ENCODE measurements at regions not wholly inside any gene's neighbourhood (a gene's known extent, or its start where the extent isn't known, plus 50 kb on each side); places are given as distances from the start of the nearest gene placed in this dataset.
"Not testable (repeated sequence)": the region's sequence is repeated elsewhere in the genome, so short reads cannot be mapped to it uniquely, and the experiment has no call there.

- Mint-ChIP-seq H3K27me3 (ENCODE audit: unreplicated experiment) (peaks cover 18% of the 10 kb centered on the region), H3K9me3 (ENCODE audit: unreplicated experiment) (no peaks in the 10 kb centered on the region), H3K4me3 (ENCODE audit: unreplicated experiment) (no peak overlapping the region), H3K4me1 (ENCODE audit: unreplicated experiment) (no peaks in the 10 kb centered on the region), H3K36me3 (ENCODE audit: unreplicated experiment) (no peaks in the 10 kb centered on the region), H3K27ac (ENCODE audit: unreplicated experiment) (no peak overlapping the region)
- DNase-seq (ENCODE audit: extremely low spot score, unreplicated experiment), result no peak
- peak; percentile 33 for TF ChIP-seq CTCF (IDR thresholded peaks at IDR 0.05)
These were observed 409.3 kb downstream of the AGTPBP1 start for GRCh38 chr9:85332487-85332886.

GRCh38 chr9:85331626-85332025 lies 410.1 kb downstream of the AGTPBP1 start:
- Mint-ChIP-seq H3K4me1 (ENCODE audit: unreplicated experiment) (no peaks in the 10 kb centered on the region), H3K27me3 (ENCODE audit: unreplicated experiment) (peaks cover 23% of the 10 kb centered on the region), H3K36me3 (ENCODE audit: unreplicated experiment) (no peaks in the 10 kb centered on the region), H3K27ac (ENCODE audit: unreplicated experiment) (no peak overlapping the region), H3K9me3 (ENCODE audit: unreplicated experiment) (no peaks in the 10 kb centered on the region), H3K4me3 (ENCODE audit: unreplicated experiment) (no peak overlapping the region)
- no peak for TF ChIP-seq CTCF (IDR thresholded peaks at IDR 0.05)
- no peak for DNase-seq (ENCODE audit: extremely low spot score, unreplicated experiment)

- Mint-ChIP-seq H3K36me3 (ENCODE audit: unreplicated experiment) (no peaks in the 10 kb centered on the region), H3K4me1 (ENCODE audit: unreplicated experiment) (no peaks in the 10 kb centered on the region), H3K9me3 (ENCODE audit: unreplicated experiment) (peaks cover 6% of the 10 kb centered on the region), H3K27me3 (ENCODE audit: unreplicated experiment) (peaks cover 29% of the 10 kb centered on the region), H3K27ac (ENCODE audit: unreplicated experiment) (no peak overlapping the region), H3K4me3 (ENCODE audit: unreplicated experiment) (no peak overlapping the region)
- DNase-seq (ENCODE audit: extremely low spot score, unreplicated experiment), result no peak
- TF ChIP-seq CTCF (IDR thresholded peaks at IDR 0.05), result no peak
These were observed 419.2 kb downstream of the AGTPBP1 start for GRCh38 chr9:85322592-85322991.

- Mint-ChIP-seq H3K27ac (ENCODE audit: unreplicated experiment) (no peak overlapping the region), H3K27me3 (ENCODE audit: unreplicated experiment) (peaks cover 30% of the 10 kb centered on the region), H3K4me1 (ENCODE audit: unreplicated experiment) (no peaks in the 10 kb centered on the region), H3K4me3 (ENCODE audit: unreplicated experiment) (no peak overlapping the region), H3K36me3 (ENCODE audit: unreplicated experiment) (no peaks in the 10 kb centered on the region), H3K9me3 (ENCODE audit: unreplicated experiment) (peaks cover 6% of the 10 kb centered on the region)
- TF ChIP-seq CTCF (IDR thresholded peaks at IDR 0.05), result no peak
- DNase-seq (ENCODE audit: extremely low spot score, unreplicated experiment), result no peak
These were observed 420.2 kb downstream of the AGTPBP1 start for GRCh38 chr9:85321561-85321960.

- Mint-ChIP-seq H3K27me3 (ENCODE audit: unreplicated experiment) (peaks cover 19% of the 10 kb centered on the region), H3K4me1 (ENCODE audit: unreplicated experiment) (no peaks in the 10 kb centered on the region), H3K27ac (ENCODE audit: unreplicated experiment) (no peak overlapping the region), H3K4me3 (ENCODE audit: unreplicated experiment) (no peak overlapping the region), H3K9me3 (ENCODE audit: unreplicated experiment) (no peaks in the 10 kb centered on the region), H3K36me3 (ENCODE audit: unreplicated experiment) (no peaks in the 10 kb centered on the region)
- TF ChIP-seq CTCF (IDR thresholded peaks at IDR 0.05), result no peak
- DNase-seq (ENCODE audit: extremely low spot score, unreplicated experiment), result no peak
These were observed 421.7 kb downstream of the AGTPBP1 start for GRCh38 chr9:85319936-85320656.

GRCh38 chr9:85315535-85315934 lies 426.2 kb downstream of the AGTPBP1 start:
- H3K36me3 Mint-ChIP-seq (ENCODE audit: unreplicated experiment); H3K27ac Mint-ChIP-seq (ENCODE audit: unreplicated experiment); H3K9me3 Mint-ChIP-seq (ENCODE audit: unreplicated experiment); DNase-seq (ENCODE audit: extremely low spot score, unreplicated experiment); H3K4me3 Mint-ChIP-seq (ENCODE audit: unreplicated experiment); H3K4me1 Mint-ChIP-seq (ENCODE audit: unreplicated experiment): not testable (repeated sequence)
- H3K27me3 Mint-ChIP-seq (ENCODE audit: unreplicated experiment), result peaks cover 17% of the 10 kb centered on the region

Data from osteocyte (in vitro differentiated cells).